Stimulated activated CD4-positive, alpha-beta T cell treated with anti-CD3 and anti-CD28 coated beads, Interleukin-12 subunit alpha, Interleukin-12 subunit beta, amount 100 ng/mL, for 24 hours (primary cell): ENCODE measurements at regions not wholly inside any gene's neighbourhood (a gene's known extent, or its start where the extent isn't known, plus 50 kb on each side); places are given as distances from the start of the nearest gene placed in this dataset.
A peak's percentile ranks its signal among the peaks of the same experiment; 100 is the strongest.

Experiments used
- DNase-seq, 2 experiments: peaks; one replicate each; pipeline ENCODE4 v3.0.0-alpha.2; 2020; ENCODE audit warnings: low read depth in 2 of 2

GRCh38 chr9:107431461-107431860 lies 58.1 kb downstream of the KLF4 start:
- DNase-seq, result no peak

- no peak for DNase-seq
Observed at GRCh38 chr9:107430071-107430470, 59.5 kb downstream of the KLF4 start.

DNA sequence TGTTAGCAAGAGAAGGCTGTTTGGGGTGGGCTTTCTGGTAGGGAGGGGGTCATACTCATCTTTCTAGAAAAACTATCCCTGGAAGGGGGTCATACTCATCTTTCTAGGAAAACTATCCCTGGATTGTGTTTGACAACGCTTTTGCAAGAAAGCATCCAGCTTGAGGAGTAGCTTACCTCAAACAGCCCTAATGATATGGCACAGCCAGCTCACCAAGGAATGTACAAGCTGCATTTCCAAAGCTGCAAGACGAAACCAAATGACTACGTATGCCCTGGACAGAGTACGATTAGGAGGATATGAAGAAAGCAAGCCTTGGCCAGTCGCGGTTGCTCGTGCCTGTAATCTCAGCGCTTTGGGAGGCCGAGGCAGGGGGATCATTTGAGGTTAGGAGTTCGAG lies 63.4 kb downstream of the KLF4 start:
- DNase-seq, result no peak

DNA sequence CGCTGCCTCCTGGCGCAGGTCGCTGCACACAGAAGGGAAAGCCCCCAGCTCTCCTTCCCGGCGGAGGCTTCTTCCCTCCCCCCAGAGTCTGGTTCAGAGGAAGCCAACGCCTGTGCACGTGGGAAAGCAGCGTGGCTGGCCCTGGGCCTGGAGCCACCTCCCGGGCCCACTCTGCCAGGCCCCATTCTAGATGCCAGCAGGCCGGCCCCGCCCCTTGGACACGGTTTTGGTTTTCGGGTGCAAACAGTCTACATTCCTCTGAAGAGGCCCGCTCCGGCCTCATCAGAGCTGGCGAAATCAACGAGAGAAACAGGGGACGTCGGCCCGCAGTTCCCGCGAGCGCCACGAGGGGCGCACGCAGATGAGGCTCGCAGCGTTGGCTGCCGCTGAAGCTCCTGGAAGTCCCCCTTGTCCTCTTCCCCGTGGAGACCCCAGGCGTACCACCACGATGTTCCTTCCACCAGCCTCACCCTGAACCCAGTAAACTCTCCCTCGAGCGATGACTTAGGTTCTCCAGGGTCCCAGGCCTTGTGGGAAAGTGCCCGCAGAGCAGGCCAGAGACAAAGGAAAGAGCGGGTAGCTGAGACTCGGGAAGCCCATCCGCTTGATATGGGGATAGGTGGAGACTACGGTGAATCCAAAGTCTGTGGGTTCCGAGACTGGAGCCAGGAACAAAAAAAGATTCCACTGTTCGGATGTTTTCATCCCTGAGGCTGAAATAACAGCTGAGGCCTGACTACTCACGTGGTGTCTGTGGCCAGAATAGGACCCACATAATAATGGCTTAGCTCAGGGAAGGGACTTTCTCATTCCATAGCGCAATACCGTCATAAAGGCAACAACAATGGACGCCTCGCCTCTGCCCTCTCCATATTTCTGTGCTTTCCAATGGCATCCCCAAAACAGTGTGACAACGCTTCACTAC lies 64.2 kb downstream of the KLF4 start:
- DNase-seq, result peak; percentile 5 to 53

GRCh38 chr9:107423540-107423939 lies 66.0 kb downstream of the KLF4 start:
- no peak for DNase-seq

DNA sequence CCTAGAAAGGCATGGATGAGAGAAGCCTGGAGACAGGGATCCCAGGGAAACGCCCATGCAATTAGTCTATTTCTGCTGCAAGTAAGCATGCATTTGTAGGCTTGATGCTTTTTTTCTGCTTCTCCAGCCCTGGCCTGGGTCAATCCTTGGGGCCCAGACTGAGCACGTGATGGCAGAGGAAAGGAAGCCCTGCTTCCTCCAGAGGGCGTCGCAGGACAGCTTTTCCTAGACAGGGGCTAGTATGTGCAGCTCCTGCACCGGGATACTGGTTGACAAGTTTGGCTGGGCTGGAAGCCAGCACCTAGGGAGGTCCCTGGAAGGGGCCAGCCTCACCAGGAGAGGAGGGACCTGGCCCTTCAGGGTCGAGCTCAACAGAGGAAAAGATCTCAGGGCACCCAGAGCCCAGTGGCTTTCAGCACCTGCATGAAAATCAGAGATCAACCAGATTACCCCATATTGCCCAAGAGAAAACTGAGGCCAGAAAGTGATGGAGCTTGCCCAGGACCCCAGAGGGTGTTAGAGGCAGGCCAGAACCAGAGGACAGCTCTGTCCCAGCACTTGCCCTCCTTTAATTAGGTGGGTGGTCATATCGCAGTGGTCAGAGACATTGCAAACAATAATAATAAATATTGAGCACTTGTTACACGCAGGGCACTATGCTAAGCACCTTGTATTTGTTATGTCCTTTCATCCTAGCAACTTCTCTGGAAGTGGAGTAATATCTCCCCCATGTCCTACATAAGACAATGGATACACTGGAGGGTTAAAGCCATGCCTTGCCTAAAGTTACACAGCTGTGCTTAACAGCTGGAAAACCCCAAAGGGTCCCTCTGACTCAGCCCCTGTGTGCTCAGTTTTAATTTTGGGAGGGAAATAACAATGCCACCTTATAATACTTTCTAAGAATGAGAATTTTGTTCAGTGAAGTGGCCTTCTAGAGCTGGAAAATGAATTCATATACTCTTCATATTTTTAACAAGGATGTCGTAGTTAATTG lies 67.1 kb downstream of the KLF4 start:
- DNase-seq, result peak; percentile 0 to 15

DNA sequence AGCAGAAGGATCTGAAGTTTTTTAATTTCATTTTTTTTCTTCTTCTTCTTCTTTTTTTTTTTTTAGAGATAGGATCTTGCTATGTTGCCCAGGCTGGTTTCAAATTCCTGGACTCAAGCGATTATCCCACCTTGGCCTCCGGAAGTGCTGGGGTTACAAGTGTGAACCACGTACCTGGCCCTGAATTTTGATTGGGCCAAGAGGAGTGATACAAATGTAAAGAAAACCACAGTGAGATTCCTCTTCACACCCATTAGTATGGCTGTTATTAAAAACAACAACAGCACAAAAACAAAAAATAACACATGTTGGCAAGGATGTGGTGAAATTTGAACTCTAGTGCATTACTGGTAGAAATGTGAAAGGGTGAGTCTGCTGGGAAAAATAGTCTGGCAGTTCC lies 79.1 kb downstream of the KLF4 start:
- no peak for DNase-seq

DNA sequence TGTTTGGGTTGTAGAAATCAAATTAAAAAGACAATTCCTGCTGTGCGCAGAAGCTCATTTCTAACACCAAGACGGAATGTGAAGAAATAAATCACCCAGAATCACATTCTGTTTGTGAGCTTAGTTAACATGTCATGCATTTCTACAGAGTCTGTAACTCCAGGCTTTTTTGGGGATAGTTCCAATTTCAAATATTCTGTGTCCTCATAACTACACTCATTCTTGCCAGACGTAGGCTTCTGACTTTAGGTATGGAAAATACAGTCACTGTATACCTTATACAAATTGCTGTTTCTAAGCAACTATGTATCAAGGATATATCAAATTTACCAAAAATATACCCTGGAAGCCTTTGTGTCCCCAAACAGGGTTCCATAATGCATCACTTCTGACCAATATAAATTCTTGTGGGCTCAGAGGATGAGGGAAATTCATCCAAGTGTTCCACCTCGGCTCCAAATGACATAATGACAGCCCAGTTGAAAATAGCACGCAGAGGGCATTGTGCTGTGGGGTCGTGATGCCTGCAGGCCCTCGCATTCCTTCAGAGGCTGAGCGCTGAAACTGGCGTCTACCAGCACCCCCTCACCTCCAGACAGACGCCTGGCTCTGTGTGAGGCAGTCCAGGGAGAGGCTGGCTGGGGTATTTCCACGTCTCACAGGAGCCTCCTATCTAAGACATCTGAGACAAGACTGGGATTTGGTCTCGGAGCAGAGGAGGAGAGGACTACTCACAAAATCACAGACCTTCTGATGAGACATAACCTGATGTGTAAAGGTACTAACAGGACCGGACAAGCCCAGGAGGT lies 79.8 kb downstream of the KLF4 start:
- DNase-seq, result no peak

GRCh38 chr9:107407675-107408074 lies 81.9 kb downstream of the KLF4 start:
- no peak for DNase-seq

DNA sequence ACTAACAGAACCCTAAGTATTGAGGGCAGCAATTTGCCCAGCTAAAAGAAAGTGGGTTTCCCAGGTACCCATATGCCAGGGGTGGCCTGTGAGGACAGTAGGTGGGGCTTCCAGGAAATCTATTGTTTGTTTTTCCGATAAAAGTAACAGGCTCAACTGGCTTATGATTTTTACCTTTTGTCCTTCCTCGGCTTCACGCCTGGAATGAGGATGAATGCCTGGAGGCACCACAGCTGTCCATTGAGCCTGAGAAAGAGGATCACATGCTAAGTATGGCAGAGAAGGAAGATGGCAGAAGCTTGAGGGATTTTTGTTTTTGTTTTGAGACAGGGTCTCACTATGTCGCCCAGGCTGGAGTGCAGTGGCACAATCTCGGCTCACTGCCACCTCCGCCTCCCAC lies 84.1 kb downstream of the KLF4 start:
- DNase-seq, result no peak

DNA sequence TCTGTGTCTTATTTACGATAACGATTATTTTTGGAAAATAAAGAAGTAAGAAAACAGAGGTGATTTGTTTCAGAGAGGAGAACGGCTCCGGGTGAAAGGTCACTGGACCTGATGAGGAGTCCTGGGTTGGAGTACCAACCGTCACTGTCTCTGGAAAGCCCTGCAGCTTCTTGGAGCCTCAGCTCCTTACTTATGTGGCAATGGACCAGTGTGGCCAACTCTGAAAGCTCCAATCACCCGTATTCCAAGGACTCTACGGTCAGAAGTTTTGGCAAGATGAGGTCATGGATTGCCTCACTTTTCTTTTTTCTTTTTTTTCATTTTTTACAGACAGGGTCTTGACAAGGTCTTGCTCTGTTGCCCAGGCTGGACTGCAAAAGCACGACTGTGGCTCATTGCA lies 84.8 kb downstream of the KLF4 start:
- DNase-seq, result no peak

GRCh38 chr9:107404161-107404560 lies 85.4 kb downstream of the KLF4 start:
- DNase-seq, result no peak

GRCh38 chr9:107397076-107398044 lies 92.2 kb downstream of the KLF4 start:
- no peak for DNase-seq

- DNase-seq, result no peak
Observed at GRCh38 chr9:107394264-107394663, 95.3 kb downstream of the KLF4 start.

- no peak for DNase-seq
Observed at GRCh38 chr9:107390778-107391177, 98.8 kb downstream of the KLF4 start.

DNA sequence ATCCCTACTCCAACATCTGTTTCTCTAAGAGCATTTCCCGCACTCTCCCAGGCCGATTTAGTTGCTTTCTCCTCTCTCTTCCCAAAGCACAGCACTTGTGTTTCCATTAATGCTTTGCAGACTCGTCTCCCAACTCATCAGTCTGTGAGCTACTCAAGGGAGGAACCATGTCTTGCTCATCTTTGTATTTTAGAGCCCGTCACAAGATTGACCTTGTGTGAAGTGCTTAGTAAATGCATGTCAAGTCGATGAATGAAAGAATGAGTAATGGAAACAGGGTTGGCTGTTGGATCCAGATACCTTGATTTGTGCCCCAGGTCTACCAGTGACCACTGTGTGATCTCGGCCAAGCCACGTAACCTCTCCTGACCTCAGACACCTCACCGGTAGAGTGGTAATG lies 99.3 kb downstream of the KLF4 start:
- no peak for DNase-seq

- DNase-seq, result no peak
Observed at GRCh38 chr9:107389617-107390071, 99.9 kb downstream of the KLF4 start.

GRCh38 chr9:107388890-107389289 lies 100.7 kb downstream of the KLF4 start:
- DNase-seq, result no peak

DNA sequence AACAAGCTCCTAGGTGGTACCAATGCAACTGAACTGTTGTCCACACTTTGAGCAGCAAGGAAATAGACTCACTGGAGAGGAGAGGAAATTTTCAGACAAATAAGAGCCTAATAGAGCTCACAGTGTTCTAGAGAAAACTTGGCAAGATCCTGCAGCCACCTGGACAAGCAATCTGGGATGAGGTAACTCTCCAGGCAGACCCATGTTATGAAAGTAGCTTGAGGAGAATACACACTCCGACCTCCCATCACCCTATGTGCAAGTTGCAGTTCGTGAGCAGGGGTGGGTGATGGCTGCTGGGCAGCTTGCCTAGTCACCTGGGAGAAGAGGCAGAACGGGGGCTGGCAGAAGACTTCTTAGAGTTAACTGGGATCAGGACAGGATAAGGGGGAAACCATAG lies 102.2 kb downstream of the KLF4 start:
- no peak for DNase-seq

GRCh38 chr9:107386396-107386795 lies 103.2 kb downstream of the KLF4 start:
- no peak for DNase-seq
